Loucy (cell line): ENCODE measurements at regions not wholly inside any gene's neighbourhood (a gene's known extent, or its start where the extent isn't known, plus 50 kb on each side); places are given as distances from the start of the nearest gene placed in this dataset.

Experiments used
- CTCF ChIP-seq: fragments of 200-600 bp; sonication (generic); conservative IDR thresholded peaks from 2 replicates; pipeline ENCODE4 v1.5.1; 2014; ENCODE audit warnings: mild to moderate bottlenecking, antibody characterized with exemption, low read length
- EZH2phosphoT487 ChIP-seq: fragments of 200-600 bp; IDR thresholded peaks from 2 replicates; pipeline ENCODE4 v1.6.1; 2018; ENCODE audit warnings: antibody characterized with exemption, mild to moderate bottlenecking, moderate library complexity, borderline replicate concordance

DNA sequence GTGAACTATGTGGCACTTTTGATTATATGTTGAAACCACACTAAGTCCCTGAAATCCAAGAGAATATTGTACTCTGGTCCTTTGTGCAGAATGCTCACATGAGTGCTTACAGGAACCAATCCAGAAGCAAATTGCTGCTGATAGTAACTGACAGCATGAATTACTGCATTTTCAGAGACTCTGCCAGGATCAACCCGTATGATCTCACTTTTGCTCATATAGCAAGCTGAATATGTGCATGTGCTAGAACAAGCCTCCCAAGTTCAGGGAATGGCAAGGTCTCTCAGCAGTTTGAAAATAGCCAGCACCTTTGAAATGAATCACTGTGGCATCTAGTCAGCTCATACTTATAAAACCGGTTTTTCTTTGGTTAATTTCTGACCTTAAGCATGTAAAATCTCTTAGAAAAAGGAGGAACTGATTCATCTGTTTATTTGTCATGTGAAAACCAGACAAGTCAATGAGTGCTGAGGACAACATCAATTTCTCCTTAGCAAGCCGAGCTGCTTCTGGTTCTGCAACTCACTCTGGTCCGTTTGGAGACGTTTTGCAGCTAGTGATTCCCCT lies 215.7 kb upstream of the ELL2 start:
- TF ChIP-seq CTCF (no peak), EZH2phosphoT487 (no peak)
